SU-DHL-6 (cell line): ENCODE measurements at regions not wholly inside any gene's neighbourhood (a gene's known extent, or its start where the extent isn't known, plus 50 kb on each side); places are given as distances from the start of the nearest gene placed in this dataset.

Experiments
- H2AFZ ChIP-seq: fragments of 200-600 bp; sonication (generic); 2 replicates; pipeline ENCODE4 v1.6.1; 2014; ENCODE audit warnings: low read depth, mild to moderate bottlenecking, moderate library complexity, mixed read lengths, antibody characterized with exemption, low read length; ENCODE audit not compliant: severe bottlenecking
- H3F3A ChIP-seq: fragments of 200-600 bp; shearing (Covaris generic); 2 replicates; pipeline ENCODE4 v1.6.0; 2016; ENCODE audit warnings: antibody characterized with exemption, mild to moderate bottlenecking; ENCODE audit not compliant: insufficient read depth
- H3K27ac ChIP-seq: fragments of 200-600 bp; sonication (generic); 2 replicates; pipeline ENCODE4 v1.5.1; 2016; ENCODE audit warnings: low read depth, mild to moderate bottlenecking, low read length, moderate library complexity, mixed read lengths
- H3K27me3 ChIP-seq: fragments of 200-600 bp; sonication (generic), shearing (Covaris generic); 2 replicates; pipeline ENCODE4 v1.6.0; 2014; ENCODE audit warnings: mild to moderate bottlenecking, low read length
- H3K36me3 ChIP-seq: fragments of 200-600 bp; sonication (generic); 2 replicates; pipeline ENCODE4 v1.6.1; 2014; ENCODE audit warnings: mild to moderate bottlenecking, low read length, mixed read lengths
- H3K4me2 ChIP-seq: fragments of 300-600, 200-600 bp; shearing (Covaris generic), sonication (generic); 2 replicates; pipeline ENCODE4 v1.6.0; 2014; ENCODE audit warnings: low read length, low read depth, mild to moderate bottlenecking; ENCODE audit not compliant: poor library complexity, severe bottlenecking
- H3K4me3 ChIP-seq: fragments of 200-600 bp; sonication (generic); 2 replicates; pipeline ENCODE4 v1.5.1; 2014; ENCODE audit warnings: antibody characterized with exemption, low read length, mild to moderate bottlenecking, mixed read lengths; ENCODE audit not compliant: insufficient read depth, poor library complexity, severe bottlenecking
- H3K79me2 ChIP-seq: fragments of 200-600 bp; sonication (generic); 2 replicates; pipeline ENCODE4 v1.6.1; 2014; ENCODE audit warnings: mild to moderate bottlenecking, low read length, moderate library complexity; ENCODE audit not compliant: insufficient read depth
- H3K9ac ChIP-seq: fragments of 200-600 bp; sonication (generic); 2 replicates; pipeline ENCODE4 v1.7.0; 2014; ENCODE audit warnings: mild to moderate bottlenecking, low read length
- H3K9me2 ChIP-seq: fragments of 200-600 bp; sonication (generic); replicated peaks from 2 replicates; pipeline ENCODE4 v1.6.1; 2014; ENCODE audit warnings: low read length; ENCODE audit not compliant: insufficient read depth
- H3K9me3 ChIP-seq: fragments of 200-600 bp; sonication (generic); 2 replicates; pipeline ENCODE4 v1.6.1; 2014; ENCODE audit warnings: low read length, mixed read lengths; ENCODE audit not compliant: insufficient read depth
- H4K20me1 ChIP-seq: fragments of 200-600 bp; sonication (generic); 2 replicates; pipeline ENCODE4 v1.6.1; 2014; ENCODE audit warnings: low read depth, mild to moderate bottlenecking, antibody characterized with exemption, low read length, moderate library complexity, mixed read lengths
- CTCF ChIP-seq: fragments of 200-600 bp; sonication (generic); IDR thresholded peaks from one replicate; pipeline ENCODE4 v1.5.1; 2017; ENCODE audit warnings: antibody characterized with exemption, mild to moderate bottlenecking, low read length, moderate library complexity; ENCODE audit not compliant: insufficient read depth, poor library complexity, severe bottlenecking
- EZH2phosphoT487 ChIP-seq: fragments of 200-600 bp; sonication (generic), shearing (Covaris generic); conservative IDR thresholded peaks from 2 replicates; pipeline ENCODE4 v1.6.1; 2018; ENCODE audit warnings: mild to moderate bottlenecking, antibody characterized with exemption, low read length, moderate library complexity, mixed read lengths

GRCh38 chr4:124389591-124389990 lies 322.9 kb downstream of the ANKRD50 start:
- no peak overlapping the region for H3K4me2 ChIP-seq
- no peak overlapping the region for H3K27ac ChIP-seq

GRCh38 chr4:124390861-124391260 lies 321.7 kb downstream of the ANKRD50 start:
- Histone ChIP-seq H3K9me2 (no peaks in the 10 kb centered on the region), H3K9ac (no peak overlapping the region), H3K27me3 (no peaks in the 10 kb centered on the region), H2AFZ (no peak overlapping the region), H3F3A (no peaks in the 10 kb centered on the region), H3K4me3 (no peak overlapping the region), H3K4me2 (no peak overlapping the region), H3K79me2 (no peaks in the 10 kb centered on the region), H4K20me1 (no peaks in the 10 kb centered on the region), H3K9me3 (no peaks in the 10 kb centered on the region), H3K27ac (no peak overlapping the region), H3K36me3 (no peaks in the 10 kb centered on the region)
- no peak for TF ChIP-seq EZH2phosphoT487
- no peak for TF ChIP-seq CTCF

More at GRCh38 chr4:124389591-124389990, 322.9 kb downstream of the ANKRD50 start:
- Histone ChIP-seq H3K27me3 (no peaks in the 10 kb centered on the region), H3K9me3 (no peaks in the 10 kb centered on the region), H2AFZ (no peak overlapping the region), H4K20me1 (no peaks in the 10 kb centered on the region), H3K79me2 (no peaks in the 10 kb centered on the region), H3K9me2 (no peaks in the 10 kb centered on the region), H3K9ac (no peak overlapping the region), H3K4me3 (no peak overlapping the region), H3F3A (no peaks in the 10 kb centered on the region), H3K36me3 (no peaks in the 10 kb centered on the region)
- no peak for TF ChIP-seq EZH2phosphoT487
- no peak for TF ChIP-seq CTCF

DNA sequence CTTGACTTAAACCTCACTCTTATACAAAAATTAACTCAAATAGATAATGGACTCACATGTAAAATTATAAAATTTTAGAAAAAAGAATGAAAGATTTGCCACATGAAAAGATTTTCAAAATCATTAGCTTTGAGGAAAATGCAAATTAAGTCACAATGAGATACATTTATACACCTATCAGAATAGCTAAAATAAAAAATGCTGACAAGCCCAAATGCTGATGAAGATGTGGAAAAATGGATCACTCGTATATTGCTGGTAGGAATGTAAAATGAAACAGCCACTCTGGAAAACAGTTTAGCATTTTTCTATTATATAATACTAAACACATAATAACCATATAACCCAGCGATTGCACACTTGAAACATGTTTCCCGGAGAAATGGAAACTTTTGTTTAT lies 316.2 kb downstream of the ANKRD50 start:
- no peak overlapping the region for H3K27ac ChIP-seq
- no peaks in the 10 kb centered on the region for H3K79me2 ChIP-seq
- no peaks in the 10 kb centered on the region for H3F3A ChIP-seq
- H3K27me3 ChIP-seq: no peaks in the 10 kb centered on the region
- no peaks in the 10 kb centered on the region for H3K36me3 ChIP-seq
- no peak overlapping the region for H2AFZ ChIP-seq
- no peaks in the 10 kb centered on the region for H3K9me2 ChIP-seq
- no peak overlapping the region for H3K9ac ChIP-seq
- no peak overlapping the region for H3K4me2 ChIP-seq
- no peak overlapping the region for H3K4me3 ChIP-seq
- H4K20me1 ChIP-seq: no peaks in the 10 kb centered on the region
- H3K9me3 ChIP-seq: no peaks in the 10 kb centered on the region
- no peak for TF ChIP-seq CTCF
- no peak for TF ChIP-seq EZH2phosphoT487

GRCh38 chr4:124401606-124402005 lies 310.9 kb downstream of the ANKRD50 start:
- no peaks in the 10 kb centered on the region for H3K9me3 ChIP-seq
- no peak overlapping the region for H3K4me3 ChIP-seq
- no peak overlapping the region for H2AFZ ChIP-seq
- H3K79me2 ChIP-seq: no peaks in the 10 kb centered on the region
- H3K27ac ChIP-seq: no peak overlapping the region
- no peaks in the 10 kb centered on the region for H3K27me3 ChIP-seq
- no peaks in the 10 kb centered on the region for H3F3A ChIP-seq
- H3K9ac ChIP-seq: no peak overlapping the region
- H3K36me3 ChIP-seq: no peaks in the 10 kb centered on the region
- no peaks in the 10 kb centered on the region for H3K9me2 ChIP-seq
- no peak overlapping the region for H3K4me2 ChIP-seq
- TF ChIP-seq EZH2phosphoT487 (no peak), CTCF (no peak)
- no peaks in the 10 kb centered on the region for H4K20me1 ChIP-seq
